OCI-LY1 (cell line): ENCODE measurements at regions not wholly inside any gene's neighbourhood (a gene's known extent, or its start where the extent isn't known, plus 50 kb on each side); places are given as distances from the start of the nearest gene placed in this dataset.
"Not testable (repeated sequence)": the region's sequence is repeated elsewhere in the genome, so short reads cannot be mapped to it uniquely, and the experiment has no call there.

ENCODE experiments used
- H2AFZ ChIP-seq: fragments of 200-600 bp; sonication (generic), shearing (Covaris generic); 2 replicates; pipeline ENCODE4 v1.6.0; 2014; ENCODE audit warnings: antibody characterized with exemption, mild to moderate bottlenecking, low read length
- H3F3A ChIP-seq: fragments of 200-600 bp; sonication (generic), shearing (Covaris generic); 2 replicates; pipeline ENCODE4 v1.6.0; 2014; ENCODE audit warnings: mild to moderate bottlenecking, antibody characterized with exemption, low read length, moderate library complexity; ENCODE audit not compliant: insufficient read depth
- H3K27ac ChIP-seq: fragments of 200-600 bp; sonication (generic); 2 replicates; pipeline ENCODE4 v1.5.1; 2014; ENCODE audit warnings: low read length, mixed run types, mild to moderate bottlenecking, low read depth; ENCODE audit not compliant: poor library complexity, severe bottlenecking
- H3K27me3 ChIP-seq: fragments of 200-600 bp; sonication (generic); 2 replicates; pipeline ENCODE4 v1.6.0; 2014; ENCODE audit warnings: antibody characterized with exemption, mild to moderate bottlenecking, low read length, moderate library complexity; ENCODE audit not compliant: insufficient read depth
- H3K36me3 ChIP-seq: fragments of 200-600 bp; sonication (generic); 2 replicates; pipeline ENCODE4 v1.6.1; 2014; ENCODE audit warnings: mild to moderate bottlenecking, antibody characterized with exemption, low read length, moderate library complexity, mixed read lengths; ENCODE audit not compliant: insufficient read depth
- H3K4me1 ChIP-seq: fragments of 200-600 bp; sonication (generic); 2 replicates; pipeline ENCODE4 v1.5.1; 2014; ENCODE audit warnings: mild to moderate bottlenecking, low read length, moderate library complexity; ENCODE audit not compliant: insufficient read depth, severe bottlenecking
- H3K4me2 ChIP-seq: fragments of 200-600 bp; sonication (generic), shearing (Covaris generic); 2 replicates; pipeline ENCODE4 v1.6.1; 2014; ENCODE audit warnings: low read length
- H3K4me3 ChIP-seq: fragments of 200-600 bp; sonication (generic); 2 replicates; pipeline ENCODE4 v1.5.1; 2014; ENCODE audit warnings: low read length, low read depth, mild to moderate bottlenecking, mixed read lengths; ENCODE audit not compliant: poor library complexity, severe bottlenecking
- H3K79me2 ChIP-seq: fragments of 200-600 bp; shearing (Covaris generic); 2 replicates; pipeline ENCODE4 v1.6.1; 2016; ENCODE audit warnings: mixed run types, low read length, mixed read lengths; ENCODE audit not compliant: insufficient read depth
- H3K9ac ChIP-seq: fragments of 200-600 bp; sonication (generic), shearing (Covaris generic); 2 replicates; pipeline ENCODE4 v1.6.1; 2014; ENCODE audit warnings: mild to moderate bottlenecking, low read length, mixed read lengths
- H3K9me2 ChIP-seq: fragments of 200-600 bp; sonication (generic), shearing (Covaris generic); 2 replicates; pipeline ENCODE4 v1.6.1; 2014; ENCODE audit warnings: low read depth, mild to moderate bottlenecking, low read length, mixed read lengths
- H3K9me3 ChIP-seq: fragments of 200-600 bp; shearing (Covaris generic); 2 replicates; pipeline ENCODE4 v1.6.1; 2014; ENCODE audit warnings: low read length, mixed read lengths
- H4K20me1 ChIP-seq: fragments of 200-600 bp; sonication (generic), shearing (Covaris generic); 2 replicates; pipeline ENCODE4 v1.6.0; 2016; ENCODE audit warnings: mild to moderate bottlenecking, low read length; ENCODE audit not compliant: insufficient read depth
- CTCF ChIP-seq: fragments of 200-600 bp; sonication (generic), shearing (Covaris generic); IDR thresholded peaks from 2 replicates; pipeline ENCODE4 v1.5.1; 2017; ENCODE audit warnings: mild to moderate bottlenecking, antibody characterized with exemption, low read length, moderate library complexity, mixed read lengths
- EZH2 ChIP-seq: fragments of 200-600 bp; sonication (generic), shearing (Covaris generic); IDR thresholded peaks from 2 replicates; pipeline ENCODE4 v1.8.0; 2017; ENCODE audit warnings: borderline replicate concordance, mixed run types, mild to moderate bottlenecking, antibody characterized with exemption, low read length, moderate library complexity, mixed read lengths

GRCh38 chr7:131039355-131039762 lies 288.3 kb upstream of the MKLN1 start:
- H2AFZ ChIP-seq: no peak overlapping the region
- H3K79me2 ChIP-seq: peaks cover 83% of the 10 kb centered on the region
- H3K36me3 ChIP-seq: peaks cover 47% of the 10 kb centered on the region; the same call in 1 of the 2 replicates
- no peak overlapping the region for H3K9ac ChIP-seq
- no peaks in the 10 kb centered on the region for H3K27me3 ChIP-seq
- H3K9me3 ChIP-seq: no peaks in the 10 kb centered on the region
- H3K4me1 ChIP-seq: peaks cover 49% of the 10 kb centered on the region
- no peaks in the 10 kb centered on the region for H3F3A ChIP-seq
- H3K4me3 ChIP-seq: no peak overlapping the region
- H4K20me1 ChIP-seq: 0 out of 2 replicates have a peak, but pooled peaks cover 4% of the 10 kb centered on the region
- TF ChIP-seq EZH2 (no peak), CTCF (no peak)
- no peak overlapping the region for H3K27ac ChIP-seq
- H3K4me2 ChIP-seq: no peak overlapping the region
- no peaks in the 10 kb centered on the region for H3K9me2 ChIP-seq

GRCh38 chr7:131039836-131040235 lies 287.8 kb upstream of the MKLN1 start:
- H3K27me3 ChIP-seq: no peaks in the 10 kb centered on the region
- H2AFZ ChIP-seq: no peak overlapping the region
- H3K4me2 ChIP-seq: no peak overlapping the region
- peaks cover 45% of the 10 kb centered on the region for H3K4me1 ChIP-seq
- H3K9me2 ChIP-seq: no peaks in the 10 kb centered on the region
- no peak overlapping the region for H3K27ac ChIP-seq
- H3K9ac ChIP-seq: no peak overlapping the region
- no peak overlapping the region for H3K4me3 ChIP-seq
- no peaks in the 10 kb centered on the region for H3F3A ChIP-seq
- H3K36me3 ChIP-seq: peaks cover 51% of the 10 kb centered on the region
- TF ChIP-seq CTCF (no peak), EZH2 (no peak)
- H4K20me1 ChIP-seq: 0 out of 2 replicates have a peak, but pooled peaks cover 4% of the 10 kb centered on the region
- peaks cover 80% of the 10 kb centered on the region for H3K79me2 ChIP-seq
- H3K9me3 ChIP-seq: no peaks in the 10 kb centered on the region

DNA sequence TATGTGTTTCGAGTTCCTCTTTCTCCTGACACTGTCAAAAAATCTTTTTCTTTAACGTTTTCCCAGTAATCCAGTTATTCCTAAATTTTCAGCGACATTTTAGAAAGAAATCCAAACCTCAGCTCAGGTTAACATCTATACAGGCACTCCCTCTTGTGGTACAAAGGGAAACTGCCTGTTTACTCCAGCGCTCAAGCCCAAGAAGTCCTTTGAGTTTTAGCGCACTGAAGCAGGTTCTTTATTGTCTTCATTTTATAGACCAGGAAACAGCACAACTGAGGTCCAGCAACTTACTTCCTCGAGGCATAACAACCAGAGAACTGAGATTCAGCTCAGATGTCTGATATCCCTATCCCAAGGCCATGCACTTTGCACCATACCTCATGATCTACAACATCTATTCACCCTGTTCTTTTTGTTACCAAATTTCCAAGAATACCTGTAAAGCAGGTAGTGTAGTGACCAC lies 287.2 kb upstream of the MKLN1 start:
- Histone ChIP-seq H3K4me3 (no peak overlapping the region), H4K20me1 (0 out of 2 replicates have a peak, but pooled peaks cover 4% of the 10 kb centered on the region), H2AFZ (no peak overlapping the region), H3F3A (0 out of 2 replicates have a peak, but pooled peaks cover 2% of the 10 kb centered on the region), H3K9me2 (no peaks in the 10 kb centered on the region), H3K4me2 (no peak overlapping the region), H3K9me3 (peaks cover 2% of the 10 kb centered on the region), H3K27ac (no peak overlapping the region), H3K36me3 (peaks cover 58% of the 10 kb centered on the region), H3K27me3 (no peaks in the 10 kb centered on the region), H3K79me2 (peaks cover 80% of the 10 kb centered on the region), H3K4me1 (peaks cover 38% of the 10 kb centered on the region), H3K9ac (no peak overlapping the region)
- TF ChIP-seq EZH2: no peak
- peak; percentile 100 for TF ChIP-seq CTCF

DNA sequence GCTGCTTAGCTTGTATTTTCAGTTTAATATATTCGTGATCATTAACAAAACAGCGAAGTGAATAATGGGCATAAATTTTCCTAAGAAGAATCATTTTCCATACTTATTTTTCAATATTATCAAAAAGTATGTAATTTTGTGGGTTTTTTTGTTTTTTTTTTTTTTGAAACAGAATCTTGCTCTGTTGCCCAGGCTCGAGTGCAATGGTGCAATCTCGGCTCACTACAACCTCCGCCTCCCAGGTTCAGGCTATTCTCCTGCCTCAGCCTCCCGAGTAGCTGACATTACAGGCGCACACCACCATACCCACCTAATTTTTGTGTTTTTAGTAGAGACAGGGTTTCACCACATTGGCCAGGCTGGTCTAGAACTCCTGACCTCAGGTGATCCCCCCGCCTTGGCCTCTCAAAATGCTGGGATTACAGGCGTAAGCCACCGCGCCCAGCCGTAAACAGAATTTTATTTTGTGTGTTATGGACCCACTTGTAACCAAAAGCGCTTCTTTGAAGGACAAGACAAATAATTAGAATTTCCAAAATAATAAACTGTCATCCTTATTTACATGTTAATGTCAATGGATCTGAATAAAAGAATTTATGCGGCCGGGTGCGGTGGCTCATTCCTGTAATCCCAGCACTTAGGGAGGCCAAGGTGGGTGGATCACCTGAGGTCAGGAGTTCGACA lies 286.5 kb upstream of the MKLN1 start:
- not testable (repeated sequence) for H3K27ac ChIP-seq, H3K4me3 ChIP-seq, H2AFZ ChIP-seq, H3K9ac ChIP-seq, H3K4me2 ChIP-seq, H3K9me2 ChIP-seq, H3K27me3 ChIP-seq, H3F3A ChIP-seq, H3K9me3 ChIP-seq, H4K20me1 ChIP-seq
- Histone ChIP-seq H3K79me2 (peaks cover 80% of the 10 kb centered on the region), H3K36me3 (peaks cover 64% of the 10 kb centered on the region), H3K4me1 (peaks cover 34% of the 10 kb centered on the region)
